A549 (cell line): ENCODE measurements at regions not wholly inside any gene's neighbourhood (a gene's known extent, or its start where the extent isn't known, plus 50 kb on each side); places are given as distances from the start of the nearest gene placed in this dataset.

Experiments
- BCL3 ChIP-seq: fragments of >200 bp; sonication (Bioruptor Twin); formaldehyde crosslinking; IDR thresholded peaks from 3 replicates; pipeline ENCODE4 v1.6.1; 2016
- CHD4 ChIP-seq: fragments of 200-600 bp; sonication (generic); IDR thresholded peaks from 2 replicates; pipeline ENCODE4 v1.6.1; 2016; ENCODE audit warnings: antibody characterized with exemption, mild to moderate bottlenecking, borderline replicate concordance
- CTCF ChIP-seq: fragments of >200 bp; sonication (Bioruptor Twin); formaldehyde crosslinking; IDR thresholded peaks from 3 replicates; pipeline ENCODE4 v1.5.1; 2016
- PHF8 ChIP-seq: fragments of 200-600 bp; sonication (generic); IDR thresholded peaks from 2 replicates; pipeline ENCODE4 v1.6.1; 2016; ENCODE audit warnings: low read depth, mild to moderate bottlenecking, antibody characterized with exemption, moderate library complexity, borderline replicate concordance
- POLR2A ChIP-seq: IDR thresholded peaks from 2 replicates; pipeline ENCODE4 v1.6.1; 2012; ENCODE audit warnings: mild to moderate bottlenecking, low read length

- TF ChIP-seq CHD4 (no peak), POLR2A (no peak), CTCF (no peak), PHF8 (no peak), BCL3 (no peak)
These were observed 260.7 kb downstream of the PREX1 start for GRCh38 chr20:48567145-48567544.
